ENCODE measurements at regions not wholly inside any gene's neighbourhood (a gene's known extent, or its start where the extent isn't known, plus 50 kb on each side); places are given as distances from the start of the nearest gene placed in this dataset.

DNA sequence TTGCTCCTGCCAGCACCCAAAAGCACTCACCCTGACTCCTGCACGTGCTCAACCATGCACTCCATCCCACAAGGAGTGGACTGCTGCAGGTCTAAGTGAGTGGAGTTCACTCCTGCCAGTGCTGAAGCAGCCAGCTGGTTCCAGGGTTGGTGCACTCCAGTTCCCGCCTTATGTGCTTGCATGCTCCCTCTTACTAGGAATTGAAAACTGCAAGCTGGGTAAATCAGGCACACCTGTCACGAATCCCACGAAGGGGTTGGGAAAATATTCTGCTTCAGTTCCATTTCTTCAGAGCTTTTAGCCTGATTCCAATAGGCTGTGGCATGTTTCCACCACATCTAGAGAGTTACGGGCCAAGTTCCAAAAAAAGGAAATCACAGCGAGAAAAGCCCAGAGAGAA is 1365.5 kb upstream of the CHAC2 start:
- no peaks in the 10 kb centered on the region for H3K9me3 ChIP-seq
- intact Hi-C loops (cut with DNase I): no loop called here
- no peaks in the 10 kb centered on the region for H3K27me3 ChIP-seq (ENCODE audit: low read depth)
- no peak overlapping the region for H3K4me3 ChIP-seq
- no peaks in the 10 kb centered on the region for H3K36me3 ChIP-seq
- H3K4me1 ChIP-seq: no peaks in the 10 kb centered on the region
- DNase-seq (no peak), ATAC-seq (no peak)
- H3K27ac ChIP-seq: no peak overlapping the region
- TF ChIP-seq, protein P1, sequence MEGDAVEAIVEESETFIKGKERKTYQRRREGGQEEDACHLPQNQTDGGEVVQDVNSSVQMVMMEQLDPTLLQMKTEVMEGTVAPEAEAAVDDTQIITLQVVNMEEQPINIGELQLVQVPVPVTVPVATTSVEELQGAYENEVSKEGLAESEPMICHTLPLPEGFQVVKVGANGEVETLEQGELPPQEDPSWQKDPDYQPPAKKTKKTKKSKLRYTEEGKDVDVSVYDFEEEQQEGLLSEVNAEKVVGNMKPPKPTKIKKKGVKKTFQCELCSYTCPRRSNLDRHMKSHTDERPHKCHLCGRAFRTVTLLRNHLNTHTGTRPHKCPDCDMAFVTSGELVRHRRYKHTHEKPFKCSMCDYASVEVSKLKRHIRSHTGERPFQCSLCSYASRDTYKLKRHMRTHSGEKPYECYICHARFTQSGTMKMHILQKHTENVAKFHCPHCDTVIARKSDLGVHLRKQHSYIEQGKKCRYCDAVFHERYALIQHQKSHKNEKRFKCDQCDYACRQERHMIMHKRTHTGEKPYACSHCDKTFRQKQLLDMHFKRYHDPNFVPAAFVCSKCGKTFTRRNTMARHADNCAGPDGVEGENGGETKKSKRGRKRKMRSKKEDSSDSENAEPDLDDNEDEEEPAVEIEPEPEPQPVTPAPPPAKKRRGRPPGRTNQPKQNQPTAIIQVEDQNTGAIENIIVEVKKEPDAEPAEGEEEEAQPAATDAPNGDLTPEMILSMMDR (IDR thresholded peaks at IDR 0.05): no peak

DNA sequence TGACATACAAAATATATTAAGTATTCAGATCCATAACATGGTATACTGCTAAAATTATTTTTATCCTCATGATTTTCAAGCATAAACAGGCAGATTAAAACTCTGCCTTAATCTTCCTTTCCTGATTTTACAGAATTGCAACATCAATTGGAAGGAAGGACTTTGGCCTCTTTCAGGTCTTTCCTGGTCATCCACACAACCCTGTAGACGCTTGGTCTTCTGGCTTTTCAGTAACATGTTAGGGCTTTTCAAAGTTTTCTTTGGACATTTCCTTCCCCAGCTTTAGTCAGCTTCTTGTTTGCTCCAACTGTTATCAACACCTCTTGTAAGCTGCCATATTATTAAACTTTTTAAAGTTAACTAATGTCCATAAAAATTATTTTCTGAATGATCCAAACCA is 1364.9 kb upstream of the NRXN1 start:
- Histone ChIP-seq H3K4me3 (no peak overlapping the region), H3K4me1 (no peaks in the 10 kb centered on the region), H3K27ac (no peak overlapping the region), H3K9me3 (no peaks in the 10 kb centered on the region), H3K27me3 (ENCODE audit: low read depth) (no peaks in the 10 kb centered on the region), H3K36me3 (no peaks in the 10 kb centered on the region)
- DNase-seq (no peak), ATAC-seq (no peak)
- intact Hi-C loops (cut with DNase I): no loop called here
- TF ChIP-seq, protein P1 (IDR thresholded peaks at IDR 0.05): no peak

DNA sequence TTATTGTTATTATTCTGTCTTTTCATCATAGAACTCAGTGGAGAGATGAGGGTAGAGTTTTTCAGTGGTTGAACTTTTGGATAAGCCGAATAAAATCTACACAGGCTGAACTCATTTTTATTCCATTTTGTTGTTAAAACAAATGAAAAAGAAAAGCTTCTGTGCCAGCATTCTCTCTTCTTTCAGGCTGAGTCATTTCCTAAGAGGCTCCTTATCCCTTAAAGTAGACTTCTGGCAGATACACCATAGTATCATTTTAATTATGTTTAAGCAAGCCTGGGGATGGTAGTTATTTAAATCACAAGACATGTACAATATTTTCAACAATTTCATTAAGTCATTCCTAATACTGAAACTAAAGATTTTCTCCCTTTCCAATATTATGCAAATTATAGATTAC is 1364.0 kb upstream of the NRXN1 start:
- ATAC-seq: no peak
- DNase-seq: no peak

DNA sequence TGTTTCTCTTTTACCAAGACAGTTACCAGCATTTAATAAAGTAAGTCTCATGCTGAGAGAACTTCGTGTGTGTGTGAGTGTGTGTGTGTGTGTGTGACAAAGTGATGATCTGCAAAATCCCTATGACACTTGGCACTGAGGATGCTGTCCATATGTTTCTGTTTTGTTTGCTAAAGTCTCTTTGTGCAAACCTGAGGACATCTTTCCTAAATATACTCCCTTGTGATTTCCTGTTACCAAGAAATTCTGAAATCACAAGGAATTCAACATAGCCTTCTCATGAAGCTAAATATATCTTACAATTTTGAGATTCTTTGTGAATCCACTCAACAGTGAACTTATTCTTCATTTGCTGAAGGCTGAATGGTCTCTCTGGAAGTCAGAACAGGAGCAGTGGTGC is 1359.7 kb upstream of the NRXN1 start:
- DNase-seq: no peak
- intact Hi-C loops (cut with DNase I): no loop called here
- TF ChIP-seq, protein P1 (IDR thresholded peaks at IDR 0.05): no peak

More for the DNA sequence above, 1364.0 kb upstream of the NRXN1 start:
- no peak overlapping the region for H3K27ac ChIP-seq
- no peaks in the 10 kb centered on the region for H3K27me3 ChIP-seq (ENCODE audit: low read depth)
- TF ChIP-seq, protein P1 (IDR thresholded peaks at IDR 0.05): no peak
- no peak overlapping the region for H3K4me3 ChIP-seq
- H3K9me3 ChIP-seq: no peaks in the 10 kb centered on the region
- intact Hi-C loops (cut with DNase I): no loop called here
- no peaks in the 10 kb centered on the region for H3K36me3 ChIP-seq
- H3K4me1 ChIP-seq: no peaks in the 10 kb centered on the region

DNA sequence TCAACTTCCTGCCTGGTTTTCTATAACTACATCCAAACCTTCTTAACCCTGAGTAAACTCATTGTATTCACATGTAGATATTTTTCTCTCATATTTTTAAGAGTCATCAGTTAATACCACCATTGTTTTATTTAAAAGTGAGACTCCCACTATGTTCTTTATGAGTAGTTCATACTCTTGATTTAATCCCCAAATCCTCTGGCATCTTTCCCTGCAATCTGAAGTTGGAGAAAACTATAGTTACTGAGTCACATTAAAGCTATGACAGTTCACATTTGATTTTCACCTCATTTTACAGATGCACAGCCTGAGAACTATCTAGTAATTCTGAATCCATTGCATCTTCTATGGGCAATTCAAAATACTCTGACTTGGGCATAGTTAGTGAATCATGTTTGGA is 1358.7 kb upstream of the NRXN1 start:
- TF ChIP-seq, protein P1 (IDR thresholded peaks at IDR 0.05): no peak
- Histone ChIP-seq H3K4me1 (no peaks in the 10 kb centered on the region), H3K27me3 (ENCODE audit: low read depth) (no peaks in the 10 kb centered on the region), H3K9me3 (no peaks in the 10 kb centered on the region), H3K36me3 (no peaks in the 10 kb centered on the region), H3K4me3 (no peak overlapping the region), H3K27ac (no peak overlapping the region)
- ATAC-seq: no peak
- intact Hi-C loops (cut with DNase I): no loop called here
- no peak for DNase-seq

More for the DNA sequence above, 1359.7 kb upstream of the NRXN1 start:
- Histone ChIP-seq H3K4me1 (no peaks in the 10 kb centered on the region), H3K36me3 (no peaks in the 10 kb centered on the region), H3K9me3 (no peaks in the 10 kb centered on the region), H3K4me3 (no peak overlapping the region), H3K27ac (no peak overlapping the region), H3K27me3 (ENCODE audit: low read depth) (no peaks in the 10 kb centered on the region)
- ATAC-seq: no peak
